GM19328 (cell line): ENCODE measurements at regions not wholly inside any gene's neighbourhood (a gene's known extent, or its start where the extent isn't known, plus 50 kb on each side); places are given as distances from the start of the nearest gene placed in this dataset.
"Not testable (repeated sequence)": the region's sequence is repeated elsewhere in the genome, so short reads cannot be mapped to it uniquely, and the experiment has no call there.

Experiments used
- ATAC-seq: cut with Tn5 transposase; IDR thresholded peaks from one replicate; pipeline ENCODE4 v1.9.1; 2021; ENCODE audit warnings: mild to moderate bottlenecking, moderate library complexity; ENCODE audit not compliant: unreplicated experiment

- not testable (repeated sequence) for ATAC-seq
Measured at GRCh38 chr1:78203410-78203982, 157.7 kb downstream of the GIPC2 start.

- no peak for ATAC-seq
Measured at GRCh38 chr1:78210175-78210574, 164.4 kb downstream of the GIPC2 start.

GRCh38 chr1:78211483-78212092 lies 165.8 kb downstream of the GIPC2 start:
- ATAC-seq: no peak

GRCh38 chr1:78214334-78214733 lies 168.6 kb downstream of the GIPC2 start:
- no peak for ATAC-seq

GRCh38 chr1:78222225-78222959 lies 176.6 kb downstream of the GIPC2 start:
- ATAC-seq: no peak

- no peak for ATAC-seq
Measured at GRCh38 chr1:78222960-78223358, 177.2 kb downstream of the GIPC2 start.

- no peak for ATAC-seq
Measured at GRCh38 chr1:78223417-78224215, 177.8 kb downstream of the GIPC2 start.

- ATAC-seq: no peak
Measured at GRCh38 chr1:78224246-78224785, 178.6 kb downstream of the GIPC2 start.

- ATAC-seq: no peak
Measured at GRCh38 chr1:78224861-78225552, 179.2 kb downstream of the GIPC2 start.

GRCh38 chr1:78226784-78227183 lies 181.0 kb downstream of the GIPC2 start:
- no peak for ATAC-seq

GRCh38 chr1:78227705-78228635 lies 182.2 kb downstream of the GIPC2 start:
- ATAC-seq: no peak

GRCh38 chr1:78229344-78229743 lies 183.6 kb downstream of the GIPC2 start:
- ATAC-seq: no peak

- no peak for ATAC-seq
Measured at GRCh38 chr1:78231477-78231876, 185.7 kb downstream of the GIPC2 start.

GRCh38 chr1:78231894-78232293 lies 186.1 kb downstream of the GIPC2 start:
- ATAC-seq: no peak

- ATAC-seq: no peak
Measured at GRCh38 chr1:78232630-78233029, 186.9 kb downstream of the GIPC2 start.

GRCh38 chr1:78234496-78234895 lies 188.7 kb downstream of the GIPC2 start:
- no peak for ATAC-seq

- ATAC-seq: no peak
Measured at GRCh38 chr1:78236716-78237115, 190.9 kb downstream of the GIPC2 start.

GRCh38 chr1:78237364-78237916 lies 191.7 kb downstream of the GIPC2 start:
- no peak for ATAC-seq

GRCh38 chr1:78240191-78240590 lies 194.4 kb downstream of the GIPC2 start:
- no peak for ATAC-seq
